Nephron progenitor cell (in vitro differentiated cells): ENCODE measurements at regions not wholly inside any gene's neighbourhood (a gene's known extent, or its start where the extent isn't known, plus 50 kb on each side); places are given as distances from the start of the nearest gene placed in this dataset.
A peak's percentile ranks its signal among the peaks of the same experiment; 100 is the strongest.
"Not testable (repeated sequence)": the region's sequence is repeated elsewhere in the genome, so short reads cannot be mapped to it uniquely, and the experiment has no call there.

Experiments
- DNase-seq: peaks from one replicate; pipeline ENCODE4 v3.0.0; 2021
- H3K27ac Mint-ChIP-seq: 2 replicates; pipeline ENCODE4 v1.8.0; 2021; ENCODE audit warnings: mild to moderate bottlenecking, moderate library complexity, mixed read lengths
- H3K27me3 Mint-ChIP-seq: 2 replicates; pipeline ENCODE4 v1.8.0; 2021; ENCODE audit warnings: mild to moderate bottlenecking, low read depth, mixed read lengths; ENCODE audit not compliant: poor library complexity
- H3K36me3 Mint-ChIP-seq: 2 replicates; pipeline ENCODE4 v1.8.0; 2021; ENCODE audit warnings: low read depth, mixed read lengths
- H3K4me1 Mint-ChIP-seq: 2 replicates; pipeline ENCODE4 v1.8.0; 2021; ENCODE audit warnings: mixed read lengths
- H3K4me3 Mint-ChIP-seq: 2 replicates; pipeline ENCODE4 v1.8.0; 2021; ENCODE audit warnings: mild to moderate bottlenecking, moderate library complexity, mixed read lengths
- H3K9me3 Mint-ChIP-seq: 2 replicates; pipeline ENCODE4 v1.8.0; 2021; ENCODE audit warnings: mild to moderate bottlenecking, moderate library complexity, mixed read lengths
- CTCF ChIP-seq: fragments of 200-600 bp; sonication (generic); IDR thresholded peaks from 2 replicates; pipeline ENCODE4 v1.5.0; 2021; ENCODE audit warnings: antibody characterized with exemption

- Mint-ChIP-seq H3K9me3 (peaks cover 49% of the 10 kb centered on the region), H3K4me3 (no peak overlapping the region), H3K36me3 (peaks cover 15% of the 10 kb centered on the region), H3K27ac (no peak overlapping the region), H3K4me1 (no peaks in the 10 kb centered on the region), H3K27me3 (peaks cover 7% of the 10 kb centered on the region)
- no peak for TF ChIP-seq CTCF
- DNase-seq: no peak
These were observed 178.4 kb downstream of the SPTSSA start for GRCh38 chr14:34283590-34283989.

- Mint-ChIP-seq H3K4me3 (no peak overlapping the region), H3K27me3 (peaks cover 4% of the 10 kb centered on the region), H3K27ac (no peak overlapping the region), H3K4me1 (peaks cover 22% of the 10 kb centered on the region), H3K9me3 (peaks cover 24% of the 10 kb centered on the region), H3K36me3 (peaks cover 7% of the 10 kb centered on the region)
- no peak for DNase-seq
- TF ChIP-seq CTCF: no peak
These were observed 184.8 kb downstream of the SPTSSA start for GRCh38 chr14:34277191-34277590.

- peak overlapping the region; percentile 10 for H3K27ac Mint-ChIP-seq
- no peak for DNase-seq
- peaks cover 4% of the 10 kb centered on the region for H3K27me3 Mint-ChIP-seq
- no peak for TF ChIP-seq CTCF
- H3K36me3 Mint-ChIP-seq: peaks cover 2% of the 10 kb centered on the region
- peaks cover 22% of the 10 kb centered on the region for H3K4me1 Mint-ChIP-seq
- no peak overlapping the region for H3K4me3 Mint-ChIP-seq
- peaks cover 8% of the 10 kb centered on the region for H3K9me3 Mint-ChIP-seq
These were observed 186.5 kb downstream of the SPTSSA start for GRCh38 chr14:34275530-34275929.

- TF ChIP-seq CTCF: no peak
- H3K27me3 Mint-ChIP-seq: peaks cover 4% of the 10 kb centered on the region
- no peaks in the 10 kb centered on the region for H3K36me3 Mint-ChIP-seq
- H3K4me1 Mint-ChIP-seq: peaks cover 22% of the 10 kb centered on the region
- no peak overlapping the region for H3K4me3 Mint-ChIP-seq
- H3K27ac Mint-ChIP-seq: no peak overlapping the region
- peaks cover 5% of the 10 kb centered on the region for H3K9me3 Mint-ChIP-seq
- no peak for DNase-seq
These were observed 187.0 kb downstream of the SPTSSA start for GRCh38 chr14:34275078-34275477.

- not testable (repeated sequence) for H3K9me3 Mint-ChIP-seq, H3K27ac Mint-ChIP-seq, DNase-seq, H3K36me3 Mint-ChIP-seq, H3K27me3 Mint-ChIP-seq, H3K4me3 Mint-ChIP-seq
- H3K4me1 Mint-ChIP-seq: peaks cover 22% of the 10 kb centered on the region
These were observed 188.3 kb downstream of the SPTSSA start for GRCh38 chr14:34273716-34274115.

- Mint-ChIP-seq H3K9me3 (no peaks in the 10 kb centered on the region), H3K4me1 (peaks cover 10% of the 10 kb centered on the region)
These were observed 191.7 kb downstream of the SPTSSA start for GRCh38 chr14:34270361-34270760.

More at GRCh38 chr14:34270361-34270760, 191.7 kb downstream of the SPTSSA start:
- no peak overlapping the region for H3K4me3 Mint-ChIP-seq
- TF ChIP-seq CTCF: no peak
- no peaks in the 10 kb centered on the region for H3K36me3 Mint-ChIP-seq
- H3K27me3 Mint-ChIP-seq: peaks cover 3% of the 10 kb centered on the region
- no peak overlapping the region for H3K27ac Mint-ChIP-seq
- DNase-seq: no peak
